GM18870 (cell line): ENCODE measurements at regions not wholly inside any gene's neighbourhood (a gene's known extent, or its start where the extent isn't known, plus 50 kb on each side); places are given as distances from the start of the nearest gene placed in this dataset.

Experiments used
- ATAC-seq: cut with Tn5 transposase; IDR thresholded peaks from one replicate; pipeline ENCODE4 v1.9.1; 2021; ENCODE audit warnings: moderate library complexity; ENCODE audit not compliant: unreplicated experiment

- no peak for ATAC-seq
Observed at GRCh38 chr14:82510007-82510406, 976.4 kb upstream of the SEL1L start.

- no peak for ATAC-seq
Observed at GRCh38 chr14:82511399-82511798, 977.7 kb upstream of the SEL1L start.

GRCh38 chr14:82520765-82521164 is 987.1 kb upstream of the SEL1L start:
- ATAC-seq: no peak

GRCh38 chr14:82521191-82521590 is 987.5 kb upstream of the SEL1L start:
- ATAC-seq: no peak

- ATAC-seq: no peak
Observed at GRCh38 chr14:82528016-82528415, 994.4 kb upstream of the SEL1L start.

- no peak for ATAC-seq
Observed at GRCh38 chr14:82533351-82533750, 999.7 kb upstream of the SEL1L start.

- no peak for ATAC-seq
Observed at GRCh38 chr14:82536566-82536965, 1002.9 kb upstream of the SEL1L start.

GRCh38 chr14:82537831-82538230 is 1004.2 kb upstream of the SEL1L start:
- ATAC-seq: no peak

GRCh38 chr14:82546401-82546800 is 1012.7 kb upstream of the SEL1L start:
- no peak for ATAC-seq

GRCh38 chr14:82549306-82549990 is 1015.8 kb upstream of the SEL1L start:
- no peak for ATAC-seq

GRCh38 chr14:82562881-82563280 is 1029.2 kb upstream of the SEL1L start:
- ATAC-seq: no peak

GRCh38 chr14:82565825-82566224 is 1032.2 kb upstream of the SEL1L start:
- ATAC-seq: no peak

GRCh38 chr14:82587226-82587625 is 1053.6 kb upstream of the SEL1L start:
- ATAC-seq: no peak

- no peak for ATAC-seq
Observed at GRCh38 chr14:82595466-82595865, 1061.8 kb upstream of the SEL1L start.

- ATAC-seq: no peak
Observed at GRCh38 chr14:82602794-82603193, 1069.1 kb upstream of the SEL1L start.

GRCh38 chr14:82604819-82605218 is 1071.2 kb upstream of the SEL1L start:
- no peak for ATAC-seq

- ATAC-seq: no peak
Observed at GRCh38 chr14:82621881-82622450, 1088.3 kb upstream of the SEL1L start.

GRCh38 chr14:82626156-82627066 is 1092.8 kb upstream of the SEL1L start:
- ATAC-seq: no peak

GRCh38 chr14:82635915-82636314 is 1102.3 kb upstream of the SEL1L start:
- no peak for ATAC-seq

- ATAC-seq: no peak
Observed at GRCh38 chr14:82636426-82636825, 1102.8 kb upstream of the SEL1L start.

GRCh38 chr14:82641050-82641540 is 1107.4 kb upstream of the SEL1L start:
- no peak for ATAC-seq

- ATAC-seq: no peak
Observed at GRCh38 chr14:82642425-82642824, 1108.8 kb upstream of the SEL1L start.
